Effector memory CD8-positive, alpha-beta T cell (primary cell): ENCODE measurements at regions not wholly inside any gene's neighbourhood (a gene's known extent, or its start where the extent isn't known, plus 50 kb on each side); places are given as distances from the start of the nearest gene placed in this dataset.
"Not testable (repeated sequence)": the region's sequence is repeated elsewhere in the genome, so short reads cannot be mapped to it uniquely, and the experiment has no call there.

ENCODE experiments used
- ATAC-seq: fragments of 150-1000 bp; cut with Tn5 transposase; replicated peaks from 2 replicates; pipeline ENCODE4 v1.10.0; 2021; ENCODE audit warnings: mild to moderate bottlenecking, moderate library complexity
- DNase-seq, 3 experiments: peaks; one replicate each; pipeline ENCODE4 v3.0.0; 2021
- H3K27ac Mint-ChIP-seq, 2 donors: one replicate each; pipeline ENCODE4 v1.8.0; 2022; ENCODE audit warnings: mild to moderate bottlenecking in 2 of 2, mixed read lengths in 2 of 2, moderate library complexity in 2 of 2
- H3K27me3 Mint-ChIP-seq, 2 donors: one replicate each; pipeline ENCODE4 v1.8.0; 2022; ENCODE audit warnings: mixed read lengths in 2 of 2
- H3K36me3 Mint-ChIP-seq: one replicate; pipeline ENCODE4 v1.8.0; 2022; ENCODE audit warnings: mild to moderate bottlenecking, moderate library complexity, mixed read lengths; ENCODE audit not compliant: insufficient read depth
- H3K4me1 Mint-ChIP-seq, 2 donors: one replicate each; pipeline ENCODE4 v1.8.0; 2022; ENCODE audit warnings: low read depth in 2 of 2, mixed read lengths in 2 of 2
- H3K4me3 Mint-ChIP-seq, 2 donors: one replicate each; pipeline ENCODE4 v1.8.0; 2022; ENCODE audit warnings: mild to moderate bottlenecking in 2 of 2, mixed read lengths in 2 of 2, moderate library complexity in 2 of 2
- H3K9me3 Mint-ChIP-seq, 2 donors: one replicate each; pipeline ENCODE4 v1.8.0; 2022; ENCODE audit warnings: mixed read lengths in 2 of 2

DNA sequence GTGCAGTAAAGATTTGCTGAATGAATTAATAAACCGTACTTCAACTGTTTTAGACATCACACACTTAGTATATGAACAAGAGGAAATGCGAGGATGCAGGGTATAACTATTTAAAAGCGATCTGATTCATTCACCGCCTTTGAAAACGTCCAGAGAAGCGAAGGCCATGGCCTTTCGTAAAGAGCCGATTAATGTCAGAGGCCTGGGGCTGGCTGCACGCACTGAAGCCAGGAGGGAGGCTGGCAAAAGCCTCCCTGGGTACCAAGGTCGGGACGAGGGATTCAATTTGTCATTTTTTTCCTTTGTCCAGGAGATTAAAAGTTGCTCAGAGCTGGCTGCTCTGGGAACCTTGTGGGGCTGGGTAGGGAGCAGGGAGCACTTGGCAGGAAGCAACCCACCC, 307.4 kb downstream of the NPHP4 start:
- peak overlapping the region in 1 of 2 donors; percentile 46 for H3K27ac Mint-ChIP-seq
- peaks cover 9 to 12% of the 10 kb centered on the region in 2 donors for H3K4me1 Mint-ChIP-seq
- no peaks in the 10 kb centered on the region for H3K36me3 Mint-ChIP-seq
- H3K4me3 Mint-ChIP-seq = no peak overlapping the region
- DNase-seq (no peak), ATAC-seq (no peak)
- H3K27me3 Mint-ChIP-seq = peaks cover 25 to 50% of the 10 kb centered on the region in 2 donors
- H3K9me3 Mint-ChIP-seq = no peaks in the 10 kb centered on the region

DNA sequence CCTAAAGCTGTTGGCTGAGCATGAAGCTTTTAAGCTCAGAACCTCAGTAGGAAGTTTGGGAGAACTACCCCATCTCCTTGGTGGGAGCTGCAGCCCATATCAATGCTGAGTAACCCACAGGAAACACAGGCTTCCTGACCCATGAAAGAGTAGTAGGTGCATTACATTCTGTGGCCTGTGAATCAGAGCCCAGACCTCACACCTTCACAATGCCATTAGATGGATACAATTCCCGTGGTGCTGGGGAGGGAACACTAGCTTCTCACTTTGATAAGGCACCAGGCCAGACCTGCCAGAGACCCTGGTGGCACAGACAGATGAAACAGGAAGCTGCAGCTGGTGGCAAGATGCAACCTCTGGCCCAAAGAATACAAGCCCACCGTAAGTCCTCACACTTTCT, 308.8 kb downstream of the NPHP4 start:
- ATAC-seq (no peak), DNase-seq (no peak)
- peak overlapping the region in 1 of 2 donors; percentile 66 for H3K27ac Mint-ChIP-seq
- peaks cover 29 to 49% of the 10 kb centered on the region in 2 donors for H3K27me3 Mint-ChIP-seq
- H3K4me1 Mint-ChIP-seq = peaks cover 9 to 15% of the 10 kb centered on the region in 2 donors
- peaks cover 2 to 8% of the 10 kb centered on the region in 2 donors for H3K9me3 Mint-ChIP-seq
- no peaks in the 10 kb centered on the region for H3K36me3 Mint-ChIP-seq
- no peak overlapping the region for H3K4me3 Mint-ChIP-seq

DNA sequence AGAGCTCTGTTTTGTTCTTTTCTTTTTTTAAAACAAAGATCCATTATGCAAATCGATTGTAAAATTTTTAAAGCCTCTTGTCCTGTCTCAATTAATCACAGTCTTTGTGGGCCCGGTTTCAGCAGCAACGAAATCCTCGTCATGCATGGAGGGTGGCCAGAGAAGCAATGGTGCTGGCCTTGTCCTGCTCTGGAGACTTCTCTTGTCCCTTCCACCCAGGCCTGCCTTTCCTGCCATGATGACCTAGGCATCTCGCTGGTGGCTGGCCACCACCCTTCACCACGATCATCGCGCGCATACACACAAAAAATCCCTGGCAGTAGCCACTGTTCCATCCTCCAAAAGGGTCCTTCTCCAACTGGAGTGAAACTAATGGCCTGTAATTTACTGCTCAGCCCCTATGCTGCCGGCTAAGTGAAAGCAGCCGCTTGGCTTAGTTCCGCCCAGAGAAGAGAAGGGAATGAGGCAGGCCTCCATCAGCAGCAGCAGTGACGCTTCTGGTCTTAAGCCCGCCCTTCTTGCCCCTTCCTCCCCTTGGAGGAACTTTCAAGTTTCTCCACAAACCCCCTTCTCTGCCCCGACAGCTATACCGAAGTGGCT, 309.5 kb downstream of the NPHP4 start:
- H3K9me3 Mint-ChIP-seq = peaks cover 2 to 12% of the 10 kb centered on the region in 2 donors
- H3K27me3 Mint-ChIP-seq = peaks cover 32 to 49% of the 10 kb centered on the region in 2 donors
- H3K4me1 Mint-ChIP-seq = peaks cover 12 to 20% of the 10 kb centered on the region in 2 donors
- no peak overlapping the region for H3K27ac Mint-ChIP-seq
- no peak overlapping the region for H3K4me3 Mint-ChIP-seq
- ATAC-seq (no peak), DNase-seq (no peak)
- H3K36me3 Mint-ChIP-seq = no peaks in the 10 kb centered on the region

DNA sequence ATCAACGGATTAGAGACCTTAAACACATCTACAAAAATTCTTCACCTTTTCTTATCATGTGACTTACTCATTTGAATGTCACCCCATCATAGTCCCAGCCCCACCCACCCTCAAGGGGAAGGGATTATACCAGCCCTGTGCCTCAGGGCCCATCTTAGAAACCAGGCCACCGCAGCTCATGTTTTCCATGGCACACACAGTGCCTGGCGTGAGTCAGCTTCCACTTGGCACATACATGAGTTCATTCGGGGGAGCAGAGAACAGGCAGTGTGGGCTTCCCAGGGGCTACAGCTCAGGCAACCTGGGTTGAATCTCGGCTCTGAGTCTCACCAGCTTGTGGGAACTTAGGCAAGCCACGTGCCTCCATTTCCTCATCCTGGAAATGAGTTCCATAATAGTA, 310.6 kb downstream of the NPHP4 start:
- peaks cover 26 to 42% of the 10 kb centered on the region in 2 donors for H3K27me3 Mint-ChIP-seq
- H3K27ac Mint-ChIP-seq = no peak overlapping the region
- ATAC-seq (no peak), DNase-seq (no peak)
- H3K36me3 Mint-ChIP-seq = no peaks in the 10 kb centered on the region
- no peak overlapping the region for H3K4me3 Mint-ChIP-seq
- H3K4me1 Mint-ChIP-seq = peaks cover 12 to 20% of the 10 kb centered on the region in 2 donors
- peaks cover 2 to 12% of the 10 kb centered on the region in 2 donors for H3K9me3 Mint-ChIP-seq

DNA sequence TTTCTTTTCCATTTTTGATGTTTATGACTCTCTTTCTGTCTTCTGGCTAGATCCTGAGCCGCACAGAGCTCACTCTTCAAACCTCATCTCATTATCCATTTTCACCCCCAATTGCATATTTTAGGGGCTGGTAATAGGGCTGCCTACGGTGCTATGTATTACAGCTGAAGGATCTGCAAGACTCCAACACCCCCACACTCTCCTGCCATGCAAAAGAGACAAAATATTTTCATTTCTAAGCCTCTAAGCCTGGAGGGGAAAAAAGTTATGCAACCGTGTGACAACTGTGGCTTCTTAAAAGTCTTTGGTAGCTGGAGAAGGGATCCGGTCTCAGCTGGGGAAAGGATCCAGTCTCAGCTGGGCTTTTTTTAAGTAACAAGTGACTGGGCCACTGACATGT, 311.6 kb downstream of the NPHP4 start:
- H3K4me3 Mint-ChIP-seq = no peak overlapping the region
- H3K27ac Mint-ChIP-seq = no peak overlapping the region
- H3K4me1 Mint-ChIP-seq = peaks cover 12 to 20% of the 10 kb centered on the region in 2 donors
- ATAC-seq = no peak
- H3K9me3 Mint-ChIP-seq = peaks cover 2 to 13% of the 10 kb centered on the region in 2 donors
- peaks cover 18 to 31% of the 10 kb centered on the region in 2 donors for H3K27me3 Mint-ChIP-seq
- DNase-seq = no peak
- no peaks in the 10 kb centered on the region for H3K36me3 Mint-ChIP-seq

DNA sequence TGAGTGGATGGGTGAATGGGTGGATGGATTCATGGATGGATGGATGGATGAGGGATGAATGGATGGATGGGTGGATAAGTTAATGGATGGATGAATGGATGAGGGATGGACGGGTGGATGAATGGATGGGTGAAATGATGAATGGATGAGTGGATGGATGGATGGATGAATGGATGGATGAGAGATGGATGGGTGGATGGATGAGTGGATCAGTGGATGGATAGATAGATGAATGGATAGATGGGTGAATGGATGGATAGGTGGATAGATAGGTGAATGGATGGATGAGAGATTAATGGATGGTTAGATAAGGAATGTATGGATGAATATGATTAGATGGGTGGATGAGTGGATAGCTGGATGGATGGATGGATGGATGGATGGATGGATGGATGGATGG, 313.5 kb downstream of the NPHP4 start:
- no peak for ATAC-seq

DNA sequence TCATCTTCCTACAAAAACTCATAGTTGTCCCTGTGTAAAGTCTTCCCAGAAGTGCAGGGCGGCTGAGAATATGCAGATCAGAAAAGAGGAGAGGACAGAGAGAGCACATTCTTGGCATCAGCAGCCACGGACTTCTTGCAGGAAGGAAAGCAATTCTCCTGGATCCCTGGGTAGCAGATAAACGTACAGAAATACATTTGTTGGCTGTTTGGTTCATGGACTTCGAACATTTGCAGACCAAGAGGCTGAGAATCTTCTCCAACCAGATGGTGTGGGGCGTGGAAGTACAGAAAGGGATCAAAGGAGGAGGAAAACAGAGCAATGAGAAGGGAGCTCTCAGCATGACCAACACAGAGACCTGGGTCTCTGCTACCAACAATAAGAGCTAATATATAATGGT, 319.9 kb downstream of the NPHP4 start:
- H3K9me3 Mint-ChIP-seq = peaks cover 7 to 18% of the 10 kb centered on the region in 2 donors
- DNase-seq, H3K4me3 Mint-ChIP-seq, ATAC-seq, H3K36me3 Mint-ChIP-seq, H3K27ac Mint-ChIP-seq: not testable (repeated sequence)
- H3K27me3 Mint-ChIP-seq = peaks cover 0 to 11% of the 10 kb centered on the region in 2 donors
- peaks cover 12% of the 10 kb centered on the region in 2 donors for H3K4me1 Mint-ChIP-seq

More for the DNA sequence above, 313.5 kb downstream of the NPHP4 start:
- H3K27me3 Mint-ChIP-seq = peaks cover 8 to 17% of the 10 kb centered on the region in 2 donors
- no peaks in the 10 kb centered on the region for H3K36me3 Mint-ChIP-seq
- DNase-seq = no peak
- H3K4me3 Mint-ChIP-seq = no peak overlapping the region
- peaks cover 10 to 16% of the 10 kb centered on the region in 2 donors for H3K4me1 Mint-ChIP-seq
- H3K9me3 Mint-ChIP-seq = peaks cover 6 to 24% of the 10 kb centered on the region in 2 donors
- H3K27ac Mint-ChIP-seq = peak overlapping the region in 1 of 2 donors; percentile 6

DNA sequence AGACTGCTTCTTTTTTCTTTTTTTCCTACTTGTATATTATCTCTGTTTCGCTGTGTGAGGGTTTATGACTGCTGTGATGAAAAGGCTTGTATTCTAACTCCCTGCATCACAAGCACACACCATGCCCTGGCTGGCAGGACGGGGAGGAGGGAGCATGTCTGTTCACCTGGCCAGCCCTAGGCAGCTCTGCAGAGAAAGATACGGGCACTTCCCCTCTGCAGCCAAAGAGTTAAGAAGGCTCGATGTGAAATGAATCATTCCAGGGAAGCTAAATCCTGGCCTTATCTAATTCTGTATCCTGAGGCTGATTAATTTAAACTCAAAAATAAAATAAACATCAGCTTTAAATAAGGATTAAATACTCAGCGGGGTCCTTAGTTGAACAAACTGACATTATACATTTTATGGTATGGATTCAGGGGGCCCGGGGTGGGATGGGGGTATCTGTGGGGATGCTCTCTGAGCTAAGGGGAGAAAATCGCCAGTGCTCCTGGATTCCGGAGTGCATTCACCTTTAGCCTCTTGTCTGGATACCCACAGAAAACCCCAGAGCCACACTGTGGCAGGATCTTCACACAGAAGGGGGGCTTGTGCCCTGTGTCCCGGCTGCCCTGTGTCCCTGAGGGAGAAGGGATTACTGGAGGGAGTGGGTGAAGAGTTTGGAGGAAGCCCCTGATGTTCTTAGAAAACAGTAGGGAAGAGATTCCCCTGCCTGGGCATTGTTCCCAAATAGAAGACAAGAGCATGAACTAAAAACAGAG, 321.5 kb downstream of the NPHP4 start:
- H3K9me3 Mint-ChIP-seq = peaks cover 7 to 18% of the 10 kb centered on the region in 2 donors
- peaks cover 15 to 25% of the 10 kb centered on the region in 2 donors for H3K4me1 Mint-ChIP-seq
- DNase-seq (no peak), ATAC-seq (no peak)
- H3K27ac Mint-ChIP-seq = no peak overlapping the region
- peaks cover 0 to 11% of the 10 kb centered on the region in 2 donors for H3K27me3 Mint-ChIP-seq
- H3K36me3 Mint-ChIP-seq = peaks cover 11% of the 10 kb centered on the region
- no peak overlapping the region for H3K4me3 Mint-ChIP-seq

DNA sequence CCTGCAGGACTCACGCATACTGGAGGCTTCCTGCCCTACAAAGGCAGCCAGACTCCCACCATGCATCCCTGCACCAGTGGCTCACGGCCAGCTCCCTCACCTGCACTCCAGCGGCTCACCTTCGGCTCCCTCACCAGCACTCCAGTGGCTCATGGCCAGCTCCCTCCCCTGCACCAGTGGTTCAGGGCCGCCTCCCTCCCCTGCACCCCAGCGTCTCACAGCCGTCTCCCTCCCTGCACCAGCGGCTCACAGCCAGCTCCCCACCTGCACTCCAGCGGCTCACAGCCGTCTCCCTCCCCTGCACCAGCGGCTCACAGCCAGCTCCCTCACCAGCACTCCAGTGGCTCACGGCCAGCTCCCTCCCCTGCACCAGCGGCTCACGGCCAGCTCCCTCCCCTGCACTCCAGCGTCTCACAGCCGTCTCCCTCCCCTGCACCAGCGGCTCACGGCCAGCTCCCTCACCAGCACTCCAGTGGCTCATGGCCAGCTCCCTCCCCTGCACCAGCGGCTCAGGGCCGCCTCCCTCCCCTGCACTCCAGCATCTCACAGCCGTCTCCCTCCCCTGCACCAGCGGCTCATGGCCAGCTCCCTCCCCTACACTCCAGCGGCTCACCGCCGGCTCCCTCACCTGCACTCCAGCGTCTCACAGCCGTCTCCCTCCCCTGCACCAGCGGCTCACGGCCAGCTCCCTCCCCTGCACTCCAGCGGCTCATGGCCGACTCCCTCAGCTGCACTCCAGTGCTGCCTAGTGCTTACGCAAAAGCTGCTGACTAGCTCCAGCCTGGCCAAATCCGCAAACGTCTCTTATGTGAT, 324.5 kb downstream of the NPHP4 start:
- peaks cover 0 to 26% of the 10 kb centered on the region in 2 donors for H3K27me3 Mint-ChIP-seq
- H3K9me3 Mint-ChIP-seq = peaks cover 3 to 6% of the 10 kb centered on the region in 2 donors
- H3K36me3 Mint-ChIP-seq = peaks cover 11% of the 10 kb centered on the region
- peak overlapping the region; percentile 67 to 81 for H3K4me3 Mint-ChIP-seq
- DNase-seq = peak in 1 of 3 experiments; percentile 14
- peak; percentile 46 for ATAC-seq
- peak overlapping the region; percentile 92 to 94 for H3K27ac Mint-ChIP-seq
- peaks cover 24 to 38% of the 10 kb centered on the region in 2 donors for H3K4me1 Mint-ChIP-seq

DNA sequence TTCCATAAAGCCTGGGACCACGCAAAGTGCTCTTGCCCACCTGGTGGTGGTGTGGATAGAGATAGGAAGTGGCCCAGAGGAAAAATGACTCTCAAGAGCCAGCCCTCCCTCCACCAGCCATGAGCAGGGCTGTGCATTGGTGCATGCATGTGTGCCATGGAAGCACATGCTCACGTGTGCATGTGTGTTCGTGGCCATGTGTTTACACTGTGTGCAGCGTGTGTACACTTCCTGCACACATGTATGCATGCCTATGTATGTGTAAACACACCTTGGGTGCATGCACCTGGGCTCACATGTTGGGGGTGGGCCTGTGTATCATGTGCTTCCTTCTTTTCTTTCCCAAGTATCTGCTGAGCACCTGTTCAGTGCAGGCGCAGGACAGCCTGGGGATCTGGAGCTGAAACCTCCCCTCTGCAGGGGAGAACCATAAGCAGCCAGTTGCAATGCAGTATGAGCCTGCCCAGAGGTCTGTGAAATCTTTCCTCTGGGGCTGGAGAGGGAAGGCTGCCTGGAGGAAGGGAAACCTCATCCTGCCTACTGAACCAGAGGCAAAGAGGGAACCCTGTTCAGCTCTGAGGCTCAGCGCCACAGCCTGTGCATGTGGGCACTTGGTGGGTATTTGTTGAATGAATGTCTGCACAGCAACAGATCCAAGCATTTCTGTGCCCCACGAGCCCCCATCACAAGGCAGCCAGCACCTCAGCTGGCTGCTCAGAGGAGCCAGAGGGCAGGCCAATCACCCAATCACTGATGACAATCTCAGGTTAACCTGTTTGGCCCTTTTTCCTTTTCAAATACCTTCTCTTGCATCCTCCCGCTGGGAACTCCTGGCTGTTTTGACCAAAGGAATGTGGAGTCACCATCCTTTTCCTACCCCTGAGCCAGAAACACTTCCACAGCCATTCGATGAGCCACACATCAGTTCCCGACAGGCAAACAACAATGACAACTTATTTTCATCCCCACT, 327.0 kb downstream of the NPHP4 start:
- ATAC-seq (no peak), DNase-seq (no peak)
- peak overlapping the region in 1 of 2 donors; percentile 6 for H3K4me3 Mint-ChIP-seq
- H3K27me3 Mint-ChIP-seq = peaks cover 0 to 34% of the 10 kb centered on the region in 2 donors
- no peaks in the 10 kb centered on the region for H3K9me3 Mint-ChIP-seq
- H3K4me1 Mint-ChIP-seq = peaks cover 28 to 48% of the 10 kb centered on the region in 2 donors
- H3K27ac Mint-ChIP-seq = no peak overlapping the region
- H3K36me3 Mint-ChIP-seq = peaks cover 11% of the 10 kb centered on the region

DNA sequence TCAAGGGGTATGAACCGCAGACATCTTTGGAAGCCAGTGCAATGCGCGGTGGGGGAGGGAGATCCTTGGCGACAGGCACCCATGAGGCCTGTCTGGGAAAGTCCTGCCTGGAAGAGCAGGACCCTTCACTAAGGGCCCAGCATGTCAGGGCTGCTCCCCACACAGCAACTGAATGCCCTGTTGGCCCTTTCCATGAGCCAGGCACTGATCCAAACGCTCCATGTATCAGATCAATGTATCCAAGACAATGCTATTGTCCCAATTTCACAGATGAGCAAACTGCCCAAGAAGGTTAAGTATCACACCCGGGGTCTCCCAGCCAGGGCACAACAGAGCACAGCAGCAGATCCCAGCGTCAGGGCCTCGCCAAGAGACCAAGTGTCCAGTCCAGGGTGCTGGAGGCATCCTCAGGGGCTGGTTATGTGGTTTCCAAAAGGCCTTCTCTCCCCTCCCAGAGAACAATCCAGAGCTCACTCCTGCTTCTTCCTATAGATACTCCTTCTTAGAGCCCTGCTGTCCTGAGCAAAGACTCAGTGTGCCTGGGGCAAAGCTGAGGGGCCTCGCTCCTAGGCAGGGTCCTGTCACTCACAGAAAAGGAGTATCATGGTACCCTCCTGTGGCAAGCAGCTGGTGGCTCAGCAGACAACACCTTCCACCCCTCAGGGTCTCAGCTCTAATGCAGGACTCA, 328.0 kb downstream of the NPHP4 start:
- no peak for ATAC-seq
- Mint-ChIP-seq H3K4me3 (no peak overlapping the region), H3K4me1 (peaks cover 28 to 48% of the 10 kb centered on the region in 2 donors)

DNA sequence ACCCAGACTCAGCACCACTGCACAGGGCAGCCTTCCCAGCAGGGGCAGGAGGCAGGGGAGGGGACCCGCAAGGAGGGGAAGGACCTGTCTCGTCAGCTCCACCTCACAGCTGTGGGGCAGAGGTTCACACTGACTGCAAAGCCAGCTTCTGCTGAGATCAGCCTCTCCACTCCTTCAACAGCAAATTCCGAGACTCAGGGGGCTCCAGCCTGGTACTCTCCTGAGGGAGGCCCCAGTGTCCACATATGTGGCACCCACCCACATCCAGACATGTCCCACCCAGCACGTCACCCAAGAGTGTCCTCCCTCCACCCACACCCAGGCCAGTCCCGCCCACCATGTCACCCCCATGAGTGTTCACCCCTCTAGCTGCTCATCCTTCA, 329.5 kb downstream of the NPHP4 start:
- no peak for DNase-seq
- H3K4me3 Mint-ChIP-seq = no peak overlapping the region
- no peaks in the 10 kb centered on the region for H3K9me3 Mint-ChIP-seq
- H3K36me3 Mint-ChIP-seq = peaks cover 7% of the 10 kb centered on the region
- H3K4me1 Mint-ChIP-seq = peaks cover 22 to 40% of the 10 kb centered on the region in 2 donors
- no peak overlapping the region for H3K27ac Mint-ChIP-seq
- no peak for ATAC-seq
- peaks cover 0 to 41% of the 10 kb centered on the region in 2 donors for H3K27me3 Mint-ChIP-seq

More for the DNA sequence above, 328.0 kb downstream of the NPHP4 start:
- Mint-ChIP-seq H3K27me3 (peaks cover 0 to 43% of the 10 kb centered on the region in 2 donors), H3K36me3 (peaks cover 11% of the 10 kb centered on the region), H3K27ac (no peak overlapping the region), H3K9me3 (no peaks in the 10 kb centered on the region)
- DNase-seq = no peak
